Neural cell (in vitro differentiated cells): ENCODE measurements at regions not wholly inside any gene's neighbourhood (a gene's known extent, or its start where the extent isn't known, plus 50 kb on each side); places are given as distances from the start of the nearest gene placed in this dataset.

Experiments used
- EZH2 ChIP-seq: fragments of 200-600, 300-800 bp; shearing (Covaris generic), sonication (generic); IDR thresholded peaks from 2 replicates; pipeline ENCODE4 v1.6.1; 2014; ENCODE audit warnings: antibody characterized with exemption, low read length, borderline replicate concordance, mild to moderate bottlenecking; ENCODE audit not compliant: insufficient read depth, poor library complexity, severe bottlenecking
- POLR2AphosphoS5 ChIP-seq: IDR thresholded peaks from 2 replicates; pipeline ENCODE4 v1.6.1; 2012
- TF ChIP-seq, protein P1 (sequence below): fragments of 450-650 bp; IDR thresholded peaks from 2 replicates; pipeline ENCODE4 v1.5.1; 2014; ENCODE audit warnings: antibody characterized with exemption, mild to moderate bottlenecking, moderate library complexity; ENCODE audit not compliant: poor library complexity, severe bottlenecking

GRCh38 chr2:226313060-226313459 lies 486.6 kb downstream of the IRS1 start:
- TF ChIP-seq, protein P1, sequence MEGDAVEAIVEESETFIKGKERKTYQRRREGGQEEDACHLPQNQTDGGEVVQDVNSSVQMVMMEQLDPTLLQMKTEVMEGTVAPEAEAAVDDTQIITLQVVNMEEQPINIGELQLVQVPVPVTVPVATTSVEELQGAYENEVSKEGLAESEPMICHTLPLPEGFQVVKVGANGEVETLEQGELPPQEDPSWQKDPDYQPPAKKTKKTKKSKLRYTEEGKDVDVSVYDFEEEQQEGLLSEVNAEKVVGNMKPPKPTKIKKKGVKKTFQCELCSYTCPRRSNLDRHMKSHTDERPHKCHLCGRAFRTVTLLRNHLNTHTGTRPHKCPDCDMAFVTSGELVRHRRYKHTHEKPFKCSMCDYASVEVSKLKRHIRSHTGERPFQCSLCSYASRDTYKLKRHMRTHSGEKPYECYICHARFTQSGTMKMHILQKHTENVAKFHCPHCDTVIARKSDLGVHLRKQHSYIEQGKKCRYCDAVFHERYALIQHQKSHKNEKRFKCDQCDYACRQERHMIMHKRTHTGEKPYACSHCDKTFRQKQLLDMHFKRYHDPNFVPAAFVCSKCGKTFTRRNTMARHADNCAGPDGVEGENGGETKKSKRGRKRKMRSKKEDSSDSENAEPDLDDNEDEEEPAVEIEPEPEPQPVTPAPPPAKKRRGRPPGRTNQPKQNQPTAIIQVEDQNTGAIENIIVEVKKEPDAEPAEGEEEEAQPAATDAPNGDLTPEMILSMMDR, result no peak
- TF ChIP-seq POLR2AphosphoS5 (peak; percentile 81), EZH2 (no peak)
